HepG2 (cell line): ENCODE measurements at regions not wholly inside any gene's neighbourhood (a gene's known extent, or its start where the extent isn't known, plus 50 kb on each side); places are given as distances from the start of the nearest gene placed in this dataset.

ENCODE experiments used
- ATAC-seq: fragments of 200-7000 bp; cut with Tn5 transposase; 3 replicates; pipeline ENCODE4 v1.9.1; 2020; ENCODE audit warnings: mild to moderate bottlenecking, moderate library complexity
- BruUV-seq: library from RNA; stranded (reverse); fragments of 400-500 nt; replicated peaks from 2 replicates; lab custom pipeline; 2021; lab: Mats Ljungman, UMichigan
- CTCF ChIA-PET: fragments of 300-600 bp; formaldehyde crosslinking; extraction: SDS; loops from one replicate; lab custom pipeline; 2021; ENCODE audit warnings: low total read pairs, inconsistent platforms, low intra/inter-chr PET ratio; lab: Yijun Ruan, JAX
- POLR2A ChIA-PET: fragments of 350-600 bp; sonication (Branson Sonifier 250); formaldehyde crosslinking; loops from one replicate; lab custom pipeline; 2020; ENCODE audit warnings: antibody characterized with exemption, inconsistent platforms; lab: Yijun Ruan, JAX
- DNase-seq: peaks from one replicate; pipeline ENCODE4 v3.0.0-alpha.2; 2015; ENCODE audit warnings: low spot score
- FAIRE-seq: peaks from 3 replicates; lab custom pipeline; 2011; peaks lifted over from hg19 to GRCh38; lab: Jason Lieb, UNC
- H2AFZ ChIP-seq: one replicate; pipeline ENCODE4 v1.6.1; 2011; ENCODE audit warnings: low read length, inconsistent platforms
- H3K27ac ChIP-seq: fragments of 300-600 bp; 3 replicates; pipeline ENCODE4 v1.8.0; 2011; ENCODE audit warnings: mixed run types, mild to moderate bottlenecking, mixed read lengths, low read length, inconsistent platforms; ENCODE audit not compliant: insufficient read depth; ENCODE audit errors: extremely low read length
- H3K27me3 ChIP-seq, 2 experiments: fragments of 200-600 bp in 1 of 2; 2 replicates in 1 of 2; 3 replicates in 1 of 2; pipeline versions ENCODE4 v1.6.0 to v1.8.0; 2011; ENCODE audit warnings: low read length in 2 of 2, mild to moderate bottlenecking in 2 of 2, moderate library complexity in 2 of 2, inconsistent platforms in 1 of 2; ENCODE audit not compliant: insufficient read depth in 2 of 2, control insufficient read depth in 1 of 2
- H3K36me3 ChIP-seq, 2 experiments: fragments of 200-600 bp in 1 of 2; replicated peaks in 1 of 2; 2 replicates in 1 of 2; 3 replicates in 1 of 2; pipeline versions ENCODE4 v1.5.1 to v1.8.0; 2011; ENCODE audit warnings: low read length in 2 of 2, inconsistent platforms in 1 of 2; ENCODE audit not compliant: insufficient read depth in 2 of 2, control insufficient read depth in 1 of 2
- H3K4me1 ChIP-seq: 2 replicates; pipeline ENCODE4 v1.5.1; 2012; ENCODE audit warnings: low read length, inconsistent platforms; ENCODE audit not compliant: insufficient read depth
- H3K4me2 ChIP-seq: 2 replicates; pipeline ENCODE4 v1.6.0; 2011; ENCODE audit warnings: low read depth, low read length, inconsistent platforms
- H3K4me3 ChIP-seq, 3 experiments: fragments of 200-600 bp in 1 of 3; sonication (generic), shearing (Covaris generic) in 1 of 3; replicated peaks in 1 of 3; 2 replicates each; pipeline ENCODE4 v1.5.1; 2011 to 2016; ENCODE audit warnings: low read length in 3 of 3, inconsistent platforms in 2 of 3, low read depth in 2 of 3, mild to moderate bottlenecking in 2 of 3, control low read depth in 1 of 3, mixed read lengths in 1 of 3; ENCODE audit not compliant: insufficient read depth in 1 of 3
- H3K79me2 ChIP-seq: one replicate; pipeline ENCODE4 v1.6.1; 2011; ENCODE audit warnings: low read length, inconsistent platforms; ENCODE audit not compliant: insufficient read depth
- H3K9ac ChIP-seq: 2 replicates; pipeline ENCODE4 v1.6.0; 2011; ENCODE audit warnings: mild to moderate bottlenecking, low read depth, low read length, inconsistent platforms; ENCODE audit not compliant: insufficient read depth
- H3K9me3 ChIP-seq: 2 replicates; pipeline ENCODE4 v1.5.1; 2012; ENCODE audit warnings: mild to moderate bottlenecking, low read length
- H4K20me1 ChIP-seq: 2 replicates; pipeline ENCODE4 v1.6.0; 2011; ENCODE audit warnings: inconsistent platforms, mild to moderate bottlenecking, low read length, moderate library complexity; ENCODE audit not compliant: insufficient read depth
- ATAD3A ChIP-seq: sonication (generic); formaldehyde crosslinking; IDR thresholded peaks from 2 replicates; pipeline ENCODE4 v1.4.0; 2020; ENCODE audit warnings: missing genetic modification reagents
- FOXP1 ChIP-seq, 2 experiments: fragments of 450-650 bp in 1 of 2; IDR thresholded peaks; 2 replicates each; pipeline ENCODE4 v1.6.1; 2017 to 2018; ENCODE audit warnings: antibody characterized with exemption in 1 of 2
- THAP11 ChIP-seq: IDR thresholded peaks from 2 replicates; pipeline ENCODE4 v1.6.1; 2016; ENCODE audit warnings: missing biosample characterization, missing genetic modification reagents
- TSC22D2 ChIP-seq: sonication (generic); formaldehyde crosslinking; IDR thresholded peaks from 2 replicates; pipeline ENCODE4 v1.5.1; 2020; ENCODE audit warnings: missing genetic modification reagents, mild to moderate bottlenecking, borderline replicate concordance
- ZFX ChIP-seq: sonication (generic); formaldehyde crosslinking; IDR thresholded peaks from 2 replicates; pipeline ENCODE4 v1.4.0; 2020; ENCODE audit warnings: mild to moderate bottlenecking, low read depth, missing genetic modification reagents, moderate library complexity
- ZKSCAN1 ChIP-seq: fragments of 150-350 bp; IDR thresholded peaks from 2 replicates; pipeline ENCODE4 v1.6.1; 2014; ENCODE audit warnings: low read length
- ZNF124 ChIP-seq: sonication (generic); formaldehyde crosslinking; IDR thresholded peaks from 2 replicates; pipeline ENCODE4 v1.4.0; 2020; ENCODE audit warnings: missing genetic modification reagents
- ZNF253 ChIP-seq: sonication (generic); formaldehyde crosslinking; IDR thresholded peaks from 2 replicates; pipeline ENCODE4 v1.8.0; 2022; ENCODE audit warnings: mild to moderate bottlenecking, missing genetic modification reagents, borderline replicate concordance
- ZNF446 ChIP-seq: sonication (generic); formaldehyde crosslinking; IDR thresholded peaks from 2 replicates; pipeline ENCODE4 v1.5.0; 2020; ENCODE audit warnings: mild to moderate bottlenecking, missing genetic modification reagents
- ZNF605 ChIP-seq: sonication (generic); formaldehyde crosslinking; IDR thresholded peaks from 2 replicates; pipeline ENCODE4 v1.8.0; 2022; ENCODE audit warnings: mild to moderate bottlenecking, missing genetic modification reagents
- ZNF720 ChIP-seq: sonication (generic); formaldehyde crosslinking; IDR thresholded peaks from 2 replicates; pipeline ENCODE4 v1.4.0; 2020; ENCODE audit warnings: missing genetic modification reagents
- ZNF772 ChIP-seq: sonication (generic); formaldehyde crosslinking; IDR thresholded peaks from 2 replicates; pipeline ENCODE4 v1.5.0; 2020; ENCODE audit warnings: mild to moderate bottlenecking, missing genetic modification reagents
- ZNF790 ChIP-seq: sonication (generic); formaldehyde crosslinking; IDR thresholded peaks from 2 replicates; pipeline ENCODE4 v1.8.0; 2022; ENCODE audit warnings: missing genetic modification reagents, mild to moderate bottlenecking, borderline replicate concordance
- ZNF883 ChIP-seq: sonication (generic); formaldehyde crosslinking; IDR thresholded peaks from 2 replicates; pipeline ENCODE4 v1.5.1; 2020; ENCODE audit warnings: mild to moderate bottlenecking, missing genetic modification reagents; ENCODE audit errors: not compliant biosample characterization
- in situ Hi-C: cut with HindIII; loops from 2 replicates; pipeline ENCODE4 v1.10.0; 2017; ENCODE audit warnings: low pct_unique_long_range_greater_than_20kb; ENCODE audit not compliant: extremely low pct_ligation_motif_present
- intact Hi-C: fragments of 100-400 bp; cut with micrococcal nuclease; formaldehyde crosslinking; loops from one replicate; pipeline ENCODE4 v1.10.0; 2022; ENCODE audit not compliant: unreplicated experiment
- TF ChIP-seq, protein P1 (sequence below), 2 experiments: fragments of 450-650 bp in 1 of 2; sonication (generic) in 1 of 2; formaldehyde crosslinking; IDR thresholded peaks; 2 replicates each; pipeline versions ENCODE4 v1.5.0 to v1.8.0; 2020 to 2022; ENCODE audit warnings: mild to moderate bottlenecking in 1 of 2, missing genetic modification reagents in 1 of 2
- TF ChIP-seq, protein P2 (sequence below): sonication (generic); formaldehyde crosslinking; IDR thresholded peaks from 2 replicates; pipeline ENCODE4 v1.4.0; 2020; ENCODE audit warnings: missing genetic modification reagents

- no peak for FAIRE-seq
- Histone ChIP-seq H3K79me2 (no peaks in the 10 kb centered on the region), H3K4me2 (no peak overlapping the region), H3K4me1 (no peaks in the 10 kb centered on the region), H3K27ac (no peak overlapping the region), H3K27me3 (no peaks in the 10 kb centered on the region), H3K4me3 (no peak overlapping the region), H3K9me3 (no peaks in the 10 kb centered on the region), H2AFZ (no peak overlapping the region), H3K36me3 (no peaks in the 10 kb centered on the region), H3K9ac (no peak overlapping the region), H4K20me1 (no peaks in the 10 kb centered on the region)
- no TSS peak for BruUV-seq
- in situ Hi-C loops = no loop called here
- POLR2A ChIA-PET = no interaction called here
- DNase-seq = no peak
- TF ChIP-seq ZKSCAN1 (no peak), ZNF605 (CRISPR knock-in tag) (no peak), ZNF772 (CRISPR knock-in tag) (no peak), TSC22D2 (CRISPR knock-in tag) (no peak), ZNF883 (CRISPR knock-in tag) (no peak), ATAD3A (CRISPR knock-in tag) (no peak), THAP11 (no peak), ZNF124 (CRISPR knock-in tag) (no peak), ZNF790 (CRISPR knock-in tag) (no peak), ZNF446 (no peak), FOXP1 (IDR thresholded peaks at IDR 0.05) (no peak), FOXP1 (CRISPR knock-in tag; IDR thresholded peaks at IDR 0.05) (no peak), ZNF720 (CRISPR knock-in tag) (no peak), ZNF253 (CRISPR knock-in tag) (no peak), ZFX (CRISPR knock-in tag) (no peak)
- TF ChIP-seq, protein P1, sequence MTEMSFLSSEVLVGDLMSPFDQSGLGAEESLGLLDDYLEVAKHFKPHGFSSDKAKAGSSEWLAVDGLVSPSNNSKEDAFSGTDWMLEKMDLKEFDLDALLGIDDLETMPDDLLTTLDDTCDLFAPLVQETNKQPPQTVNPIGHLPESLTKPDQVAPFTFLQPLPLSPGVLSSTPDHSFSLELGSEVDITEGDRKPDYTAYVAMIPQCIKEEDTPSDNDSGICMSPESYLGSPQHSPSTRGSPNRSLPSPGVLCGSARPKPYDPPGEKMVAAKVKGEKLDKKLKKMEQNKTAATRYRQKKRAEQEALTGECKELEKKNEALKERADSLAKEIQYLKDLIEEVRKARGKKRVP (CRISPR knock-in tag; IDR thresholded peaks at IDR 0.05) = no peak
- TF ChIP-seq, protein P2, sequence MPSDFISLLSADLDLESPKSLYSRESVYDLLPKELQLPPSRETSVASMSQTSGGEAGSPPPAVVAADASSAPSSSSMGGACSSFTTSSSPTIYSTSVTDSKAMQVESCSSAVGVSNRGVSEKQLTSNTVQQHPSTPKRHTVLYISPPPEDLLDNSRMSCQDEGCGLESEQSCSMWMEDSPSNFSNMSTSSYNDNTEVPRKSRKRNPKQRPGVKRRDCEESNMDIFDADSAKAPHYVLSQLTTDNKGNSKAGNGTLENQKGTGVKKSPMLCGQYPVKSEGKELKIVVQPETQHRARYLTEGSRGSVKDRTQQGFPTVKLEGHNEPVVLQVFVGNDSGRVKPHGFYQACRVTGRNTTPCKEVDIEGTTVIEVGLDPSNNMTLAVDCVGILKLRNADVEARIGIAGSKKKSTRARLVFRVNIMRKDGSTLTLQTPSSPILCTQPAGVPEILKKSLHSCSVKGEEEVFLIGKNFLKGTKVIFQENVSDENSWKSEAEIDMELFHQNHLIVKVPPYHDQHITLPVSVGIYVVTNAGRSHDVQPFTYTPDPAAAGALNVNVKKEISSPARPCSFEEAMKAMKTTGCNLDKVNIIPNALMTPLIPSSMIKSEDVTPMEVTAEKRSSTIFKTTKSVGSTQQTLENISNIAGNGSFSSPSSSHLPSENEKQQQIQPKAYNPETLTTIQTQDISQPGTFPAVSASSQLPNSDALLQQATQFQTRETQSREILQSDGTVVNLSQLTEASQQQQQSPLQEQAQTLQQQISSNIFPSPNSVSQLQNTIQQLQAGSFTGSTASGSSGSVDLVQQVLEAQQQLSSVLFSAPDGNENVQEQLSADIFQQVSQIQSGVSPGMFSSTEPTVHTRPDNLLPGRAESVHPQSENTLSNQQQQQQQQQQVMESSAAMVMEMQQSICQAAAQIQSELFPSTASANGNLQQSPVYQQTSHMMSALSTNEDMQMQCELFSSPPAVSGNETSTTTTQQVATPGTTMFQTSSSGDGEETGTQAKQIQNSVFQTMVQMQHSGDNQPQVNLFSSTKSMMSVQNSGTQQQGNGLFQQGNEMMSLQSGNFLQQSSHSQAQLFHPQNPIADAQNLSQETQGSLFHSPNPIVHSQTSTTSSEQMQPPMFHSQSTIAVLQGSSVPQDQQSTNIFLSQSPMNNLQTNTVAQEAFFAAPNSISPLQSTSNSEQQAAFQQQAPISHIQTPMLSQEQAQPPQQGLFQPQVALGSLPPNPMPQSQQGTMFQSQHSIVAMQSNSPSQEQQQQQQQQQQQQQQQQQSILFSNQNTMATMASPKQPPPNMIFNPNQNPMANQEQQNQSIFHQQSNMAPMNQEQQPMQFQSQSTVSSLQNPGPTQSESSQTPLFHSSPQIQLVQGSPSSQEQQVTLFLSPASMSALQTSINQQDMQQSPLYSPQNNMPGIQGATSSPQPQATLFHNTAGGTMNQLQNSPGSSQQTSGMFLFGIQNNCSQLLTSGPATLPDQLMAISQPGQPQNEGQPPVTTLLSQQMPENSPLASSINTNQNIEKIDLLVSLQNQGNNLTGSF (CRISPR knock-in tag) = no peak
- no peak for ATAC-seq
- intact Hi-C loops = no loop called here
- CTCF ChIA-PET = no interaction called here
These were observed 1424.5 kb upstream of the NUDT12 start for GRCh38 chr5:104987074-104987473.
